GM12878 (cell line): ENCODE measurements at regions not wholly inside any gene's neighbourhood (a gene's known extent, or its start where the extent isn't known, plus 50 kb on each side); places are given as distances from the start of the nearest gene placed in this dataset.

Source experiments
- ASH2L ChIP-seq: fragments of 300-600, 200-600 bp; sonication (generic); IDR thresholded peaks from 2 replicates; pipeline ENCODE4 v1.6.1; 2017; ENCODE audit warnings: low read depth, mild to moderate bottlenecking, borderline replicate concordance
- BACH1 ChIP-seq: fragments of 450-650 bp; IDR thresholded peaks from 2 replicates; pipeline ENCODE4 v1.6.1; 2017; ENCODE audit warnings: mild to moderate bottlenecking, borderline replicate concordance
- CBX5 ChIP-seq: sonication (generic); IDR thresholded peaks from 2 replicates; pipeline ENCODE4 v1.6.1; 2016; ENCODE audit warnings: low read depth, moderate library complexity, mild to moderate bottlenecking, inconsistent platforms
- CTCF ChIP-seq, 3 experiments: IDR thresholded peaks in 2 of 3; conservative IDR thresholded peaks in 1 of 3; 2 replicates each; pipeline ENCODE4 v1.5.1; 2011; ENCODE audit warnings: low read depth in 3 of 3, low read length in 3 of 3, mild to moderate bottlenecking in 3 of 3, control low read depth in 2 of 3, moderate library complexity in 2 of 3, inconsistent platforms in 1 of 3, mixed read lengths in 1 of 3; ENCODE audit not compliant: control insufficient read depth in 2 of 3, insufficient read depth in 1 of 3; ENCODE audit errors: extremely low read depth in 1 of 3
- EZH2 ChIP-seq: IDR thresholded peaks from 2 replicates; pipeline ENCODE4 v1.6.1; 2012; ENCODE audit warnings: low read depth, mild to moderate bottlenecking, control low read depth, inconsistent platforms, low read length, borderline replicate concordance; ENCODE audit not compliant: control insufficient read depth
- POLR2A ChIP-seq: IDR thresholded peaks from 2 replicates; pipeline ENCODE4 v1.6.1; 2011; ENCODE audit warnings: low read depth, mild to moderate bottlenecking, low read length
- POLR2AphosphoS2 ChIP-seq: IDR thresholded peaks from 2 replicates; pipeline ENCODE4 v1.6.1; 2011; ENCODE audit warnings: low read depth, mild to moderate bottlenecking, low read length, improper control_type of control experiment, moderate library complexity
- POLR2AphosphoS5 ChIP-seq: IDR thresholded peaks from 2 replicates; pipeline ENCODE4 v1.6.1; 2011; ENCODE audit warnings: mild to moderate bottlenecking, low read length, inconsistent platforms
- RCOR1 ChIP-seq: conservative IDR thresholded peaks from 2 replicates; pipeline ENCODE4 v1.6.1; 2012; ENCODE audit warnings: low read depth, low read length, improper control_type of control experiment
- YY1 ChIP-seq: IDR thresholded peaks from 2 replicates; pipeline ENCODE4 v1.6.1; 2011; ENCODE audit warnings: low read depth, mild to moderate bottlenecking, low read length
- ZBED1 ChIP-seq: IDR thresholded peaks from 2 replicates; pipeline ENCODE4 v1.6.1; 2016; ENCODE audit warnings: borderline replicate concordance
- ZBTB33 ChIP-seq: fragments of 450-650 bp; IDR thresholded peaks from 2 replicates; pipeline ENCODE4 v1.6.1; 2017; ENCODE audit warnings: mild to moderate bottlenecking

GRCh38 chr1:59151860-59152259 lies 145.0 kb upstream of the FGGY start:
- TF ChIP-seq POLR2AphosphoS5 (no peak), YY1 (no peak), CTCF (IDR thresholded peaks at IDR 0.05 in 2 of 3, conservative IDR thresholded peaks at IDR 0.05 in 1 of 3; ENCODE audit: control insufficient read depth in 2 of 3, extremely low read depth in 1 of 3, insufficient read depth in 1 of 3, low read depth in 3 of 3, low read length in 3 of 3) (no peak), POLR2AphosphoS2 (no peak), BACH1 (no peak), CBX5 (no peak), ZBTB33 (no peak), EZH2 (no peak), POLR2A (no peak), RCOR1 (no peak), ZBED1 (no peak), ASH2L (no peak)
